Transverse colon (tissue), 4 donors: ENCODE measurements at regions not wholly inside any gene's neighbourhood (a gene's known extent, or its start where the extent isn't known, plus 50 kb on each side); places are given as distances from the start of the nearest gene placed in this dataset.

ENCODE experiments used
- DNase-seq: peaks from one replicate; pipeline ENCODE4 v3.0.0-alpha.2; 2019
- H3K27ac ChIP-seq, 4 donors: fragments of 200-600 bp; sonication (generic); 2 replicates each; pipeline ENCODE4 v1.5.1; 2016 to 2018; ENCODE audit warnings: inconsistent platforms in 4 of 4
- H3K27me3 ChIP-seq: fragments of 200-600 bp; sonication (generic); 2 replicates; pipeline ENCODE4 v1.5.1; 2017; ENCODE audit warnings: inconsistent platforms
- H3K36me3 ChIP-seq, 4 donors: fragments of 200-600 bp; sonication (generic); 2 replicates each; pipeline ENCODE4 v1.5.1; 2017 to 2019; ENCODE audit warnings: inconsistent platforms in 4 of 4
- H3K4me1 ChIP-seq, 4 donors: fragments of 200-600 bp; sonication (generic); 2 replicates each; pipeline ENCODE4 v1.5.1; 2017 to 2020; ENCODE audit warnings: inconsistent platforms in 4 of 4
- H3K4me3 ChIP-seq, 4 donors: fragments of 200-600 bp; sonication (generic); 1 replicate in 1 of 4; 2 replicates in 3 of 4; pipeline versions ENCODE4 v1.5.1 to v1.6.1; 2017 to 2019; ENCODE audit warnings: inconsistent platforms in 4 of 4
- H3K9me3 ChIP-seq, 2 donors: fragments of 200-600 bp; sonication (generic); 2 replicates each; pipeline ENCODE4 v1.5.1; 2017 to 2019; ENCODE audit warnings: inconsistent platforms in 2 of 2
- CTCF ChIP-seq, 5 experiments: fragments of 200-600 bp in 3 of 5; fragments of 450-650 bp in 2 of 5; sonication (generic) in 3 of 5; IDR thresholded peaks; 1 replicate in 2 of 5; 2 replicates in 3 of 5; pipeline ENCODE4 v1.5.1; 2016 to 2017; ENCODE audit warnings: antibody characterized with exemption in 5 of 5, inconsistent platforms in 3 of 5, mild to moderate bottlenecking in 2 of 5, moderate library complexity in 1 of 5
- EP300 ChIP-seq: sonication (generic); formaldehyde crosslinking; IDR thresholded peaks from one replicate; pipeline ENCODE4 v1.6.1; 2017; ENCODE audit warnings: antibody characterized with exemption, low read depth
- POLR2A ChIP-seq: fragments of 450-650 bp; IDR thresholded peaks from one replicate; pipeline ENCODE4 v1.6.1; 2016; ENCODE audit warnings: antibody characterized with exemption, mild to moderate bottlenecking, moderate library complexity
- POLR2AphosphoS5 ChIP-seq, 3 donors: sonication (generic); formaldehyde crosslinking; IDR thresholded peaks; one replicate each; pipeline ENCODE4 v1.6.1; 2016; ENCODE audit warnings: antibody characterized with exemption in 3 of 3
- WGBS, 2 donors: methylation state at CpG; one replicate each; pipeline ENCODE4 v1.1.5; 2018; ENCODE audit warnings: low coverage in 1 of 2; 5-methylcytosine and 5-hydroxymethylcytosine counted together
- in situ Hi-C, 4 donors: fragments of 200-750 bp; cut with MboI; loops; one replicate each; pipeline versions ENCODE4 v1.15.0 to v1.15.1; 2017; ENCODE audit warnings: low sequenced_read_pairs in 3 of 4, low pct_ligation_motif_present in 1 of 4, low pct_unique_long_range_greater_than_20kb in 1 of 4
- intact Hi-C: fragments of 100-400 bp; cut with DNase I; formaldehyde crosslinking; loops from one replicate; pipeline ENCODE4 v1.15.1; 2023; ENCODE audit warnings: low total_unique reads

DNA sequence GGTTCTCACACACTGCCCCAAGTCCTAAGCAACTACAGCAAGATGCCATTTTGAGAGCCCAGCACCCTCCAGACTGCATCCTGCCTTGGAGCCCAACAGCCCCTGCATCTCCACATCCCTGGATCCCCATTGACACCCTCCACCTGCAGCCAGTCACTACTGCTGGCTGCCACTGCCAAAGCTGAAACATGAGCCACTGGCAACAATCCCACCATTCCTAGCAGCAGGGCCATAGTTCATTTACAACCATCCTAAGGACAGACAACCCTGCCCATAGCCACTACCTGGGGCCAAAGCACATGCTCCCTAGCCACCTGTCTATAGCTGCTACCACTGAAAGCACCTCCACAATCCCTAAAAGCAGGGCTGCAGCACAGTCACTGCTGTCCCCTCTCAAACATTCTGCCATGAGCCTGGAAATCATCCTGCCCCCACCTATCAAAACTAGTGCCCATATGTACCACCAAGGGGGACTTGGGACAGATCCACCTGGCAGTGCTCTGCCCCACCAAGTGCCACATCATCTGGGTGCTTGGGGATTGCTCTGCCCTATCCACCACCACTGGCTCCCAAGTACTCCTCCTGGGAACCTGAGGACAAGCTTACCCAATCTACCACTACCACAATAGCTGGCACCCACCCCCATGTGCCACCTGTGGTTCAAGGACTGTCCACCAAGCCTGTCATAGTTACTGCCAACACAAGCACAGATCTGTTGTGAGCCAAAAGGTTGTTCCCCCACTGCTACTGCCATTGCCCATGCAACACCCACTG lies 138.8 kb upstream of the SOX6 start:
- no peak for DNase-seq
- intact Hi-C loops, result no loop called here
- no peaks in the 10 kb centered on the region for H3K36me3 ChIP-seq
- no peaks in the 10 kb centered on the region for H3K27me3 ChIP-seq
- H3K4me1 ChIP-seq, result no peaks in the 10 kb centered on the region
- H3K9me3 ChIP-seq, result no peaks in the 10 kb centered on the region
- no peak overlapping the region for H3K27ac ChIP-seq
- TF ChIP-seq CTCF (IDR thresholded peaks at IDR 0.05), result no peak
- no peak for TF ChIP-seq POLR2A
- TF ChIP-seq EP300, result no peak
- TF ChIP-seq POLR2AphosphoS5 (IDR thresholded peaks at IDR 0.05), result no peak
- no peak overlapping the region for H3K4me3 ChIP-seq
- in situ Hi-C loops, result no loop called here

DNA sequence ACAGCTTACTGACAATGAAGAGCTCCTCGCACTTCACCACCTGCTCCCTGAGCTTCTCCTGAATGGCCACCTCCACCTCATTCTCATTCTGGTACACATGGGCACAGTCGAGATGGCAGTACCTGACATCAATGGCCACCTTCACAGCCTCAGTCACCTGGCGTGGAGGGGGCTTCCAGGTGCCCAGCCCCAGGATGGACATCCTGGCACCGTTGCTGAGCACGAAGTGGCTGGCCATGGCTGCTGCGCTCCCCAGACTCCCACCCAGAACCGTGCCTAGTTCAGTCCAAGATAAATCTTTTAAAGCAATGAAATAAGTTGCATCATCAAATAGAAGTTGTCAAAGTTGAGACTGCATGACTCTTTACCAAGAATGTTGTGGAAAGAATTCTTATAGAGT lies 128.1 kb upstream of the SOX6 start:
- H3K4me3 ChIP-seq, result no peak overlapping the region
- in situ Hi-C loops, result no loop called here
- intact Hi-C loops, result no loop called here
- no peak for TF ChIP-seq EP300
- TF ChIP-seq POLR2AphosphoS5 (IDR thresholded peaks at IDR 0.05), result no peak
- no peak for TF ChIP-seq CTCF (IDR thresholded peaks at IDR 0.05)
- no peak for TF ChIP-seq POLR2A
- H3K9me3 ChIP-seq, result no peaks in the 10 kb centered on the region
- no peak for DNase-seq
- H3K27me3 ChIP-seq, result no peaks in the 10 kb centered on the region
- no peaks in the 10 kb centered on the region for H3K4me1 ChIP-seq
- H3K36me3 ChIP-seq, result no peaks in the 10 kb centered on the region
- WGBS, 2 donors, result 83% methylated on average over 7 of the region's 7 CpGs; no CpG with 5 or more reads in 1 of the 2 donors
- H3K27ac ChIP-seq, result no peak overlapping the region

DNA sequence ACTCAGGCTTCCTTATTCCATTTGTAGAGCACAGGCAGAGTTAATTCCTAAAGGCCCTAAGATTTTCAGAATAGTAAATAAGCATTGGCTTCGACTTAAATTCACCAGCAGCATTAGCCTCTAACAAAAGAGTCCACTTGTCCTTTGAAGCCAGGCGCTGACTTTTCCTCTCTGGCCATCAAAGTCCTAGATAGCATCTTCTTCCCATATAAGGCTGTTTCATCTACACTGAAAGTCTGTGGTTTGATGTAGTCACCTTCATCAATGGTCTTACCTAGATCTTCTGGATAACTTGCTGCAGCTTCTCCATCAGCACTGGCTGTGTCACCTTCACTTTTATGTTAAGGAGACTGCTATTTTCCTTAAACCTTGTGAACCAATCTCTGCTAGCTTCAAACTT lies 118.3 kb upstream of the SOX6 start:
- TF ChIP-seq EP300 (no peak), POLR2A (no peak), POLR2AphosphoS5 (IDR thresholded peaks at IDR 0.05) (no peak), CTCF (IDR thresholded peaks at IDR 0.05) (no peak)
- no peaks in the 10 kb centered on the region for H3K4me1 ChIP-seq
- H3K4me3 ChIP-seq, result no peak overlapping the region
- DNase-seq, result no peak
- H3K27me3 ChIP-seq, result no peaks in the 10 kb centered on the region
- in situ Hi-C loops (no loop called here), intact Hi-C loops (no loop called here)
- 75 to 79% methylated on average over 2 of the region's 2 CpGs for WGBS, 2 donors
- H3K27ac ChIP-seq, result no peak overlapping the region
- H3K9me3 ChIP-seq, result no peaks in the 10 kb centered on the region
- H3K36me3 ChIP-seq, result no peaks in the 10 kb centered on the region

GRCh38 chr11:16469968-16470367 lies 113.6 kb upstream of the SOX6 start:
- no peak overlapping the region for H3K4me3 ChIP-seq
- H3K27me3 ChIP-seq, result no peaks in the 10 kb centered on the region
- in situ Hi-C loops (no loop called here), intact Hi-C loops (no loop called here)
- TF ChIP-seq POLR2A (no peak), CTCF (IDR thresholded peaks at IDR 0.05) (no peak), EP300 (no peak), POLR2AphosphoS5 (IDR thresholded peaks at IDR 0.05) (no peak)
- no peaks in the 10 kb centered on the region for H3K36me3 ChIP-seq
- no peak for DNase-seq
- WGBS, 2 donors, result 68 to 80% methylated on average over 2 of the region's 2 CpGs
- H3K4me1 ChIP-seq, result no peaks in the 10 kb centered on the region
- H3K27ac ChIP-seq, result no peak overlapping the region
- H3K9me3 ChIP-seq, result no peaks in the 10 kb centered on the region
